ENCODE measurements at regions not wholly inside any gene's neighbourhood (a gene's known extent, or its start where the extent isn't known, plus 50 kb on each side); places are given as distances from the start of the nearest gene placed in this dataset.

DNA sequence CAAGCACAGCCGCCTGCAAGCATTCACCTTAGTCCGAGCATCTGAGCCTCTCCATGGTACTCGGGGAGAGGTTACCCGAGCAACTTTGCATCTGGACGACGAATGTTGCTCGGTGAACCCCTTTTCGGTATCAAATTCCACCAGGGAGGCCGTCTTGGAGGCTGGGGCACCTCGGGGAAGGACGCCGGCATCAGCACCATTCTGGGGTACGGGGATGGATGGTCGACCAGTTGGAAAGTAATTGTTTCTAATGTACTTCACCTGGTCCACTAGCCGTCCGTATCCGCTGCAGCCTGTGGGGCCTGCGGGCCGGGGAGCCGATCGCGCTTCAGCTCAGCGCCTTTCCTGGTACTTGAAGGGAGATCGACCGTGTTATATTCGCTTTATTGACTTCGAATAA lies 161.7 kb upstream of the RTL1 start:
- no peak for DNase-seq (ENCODE audit: low read depth)

DNA sequence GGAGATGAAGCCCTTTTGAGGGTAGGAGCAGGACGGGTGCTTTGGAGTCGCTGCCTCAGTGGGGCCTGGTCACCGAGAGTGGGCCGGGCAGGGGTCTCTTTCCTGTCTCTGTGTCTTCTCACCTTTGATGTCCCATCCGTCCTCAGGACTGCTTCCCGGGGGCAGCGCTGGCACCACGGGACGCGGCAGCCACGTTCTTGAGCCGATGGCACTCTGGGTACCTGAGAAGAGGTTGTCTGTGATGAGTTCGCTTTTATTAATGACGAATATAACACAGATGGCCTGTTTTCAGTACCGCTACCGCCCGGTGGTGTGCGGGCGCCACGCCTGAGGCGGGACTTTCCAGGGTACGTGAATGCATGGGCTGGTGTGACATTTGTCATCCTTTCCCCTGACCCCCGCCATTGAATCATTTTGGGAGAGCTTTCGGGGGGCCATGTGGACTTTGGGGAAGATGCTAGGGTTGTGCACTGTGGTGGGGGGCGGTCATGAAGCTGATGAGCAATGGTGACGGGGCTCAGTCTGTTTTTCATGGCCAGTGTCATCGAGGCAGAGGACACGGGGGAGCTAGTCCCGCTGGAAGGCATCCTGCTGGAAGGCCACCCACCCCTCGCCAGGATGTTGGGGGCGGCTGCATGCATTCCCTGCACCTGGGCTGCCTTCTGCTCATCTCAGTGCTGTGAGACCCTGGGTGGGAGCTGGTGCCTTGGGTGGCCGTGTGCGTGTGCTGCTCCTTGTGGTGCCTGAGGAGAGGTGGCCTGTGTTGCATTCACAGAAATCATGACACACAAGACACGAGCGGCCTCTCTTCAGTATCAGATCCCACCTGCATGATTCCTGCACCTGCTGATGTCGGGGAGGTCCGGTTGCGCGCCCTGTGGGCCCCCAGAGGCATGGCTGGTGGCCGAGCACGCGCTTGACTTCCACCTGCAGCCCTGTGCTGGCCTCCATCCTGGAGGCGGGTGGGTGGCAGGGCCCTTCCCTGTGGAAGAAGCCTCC lies 162.5 kb upstream of the RTL1 start:
- DNase-seq (ENCODE audit: low read depth) = no peak

DNA sequence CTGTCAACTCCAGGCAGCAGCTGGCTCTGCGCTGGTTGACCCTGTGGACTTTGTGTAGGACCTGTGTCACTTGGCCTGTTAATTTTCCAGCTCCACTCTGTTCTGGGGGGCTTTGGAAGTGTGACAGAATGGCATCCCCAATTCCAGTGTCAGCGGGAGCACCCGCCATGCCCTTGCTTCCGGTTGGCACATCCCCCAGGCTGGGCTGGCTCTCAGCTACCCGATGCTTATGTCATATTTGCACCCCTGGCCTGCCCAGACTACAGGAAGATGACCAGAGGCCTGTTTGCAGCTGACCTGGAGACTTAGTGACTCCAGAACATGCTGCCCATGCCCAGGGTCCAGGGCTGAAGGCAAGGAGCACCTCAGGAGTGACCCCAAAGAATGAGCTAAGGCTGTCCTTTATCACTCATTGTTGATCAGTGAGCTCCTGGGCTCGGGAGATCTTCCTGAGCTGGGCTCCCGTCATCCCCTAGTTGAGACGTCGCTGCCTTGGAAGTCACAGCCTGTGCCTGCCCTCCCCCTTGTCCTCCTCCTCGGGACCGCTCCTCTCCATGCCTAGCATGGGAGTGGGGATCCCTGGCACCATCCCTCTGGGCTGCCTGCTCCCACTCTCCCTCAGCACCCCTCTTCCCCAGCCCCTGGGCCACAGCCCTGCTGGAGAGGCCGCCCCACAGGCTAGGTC lies 163.4 kb upstream of the RTL1 start:
- no peak for DNase-seq (ENCODE audit: low read depth)

DNA sequence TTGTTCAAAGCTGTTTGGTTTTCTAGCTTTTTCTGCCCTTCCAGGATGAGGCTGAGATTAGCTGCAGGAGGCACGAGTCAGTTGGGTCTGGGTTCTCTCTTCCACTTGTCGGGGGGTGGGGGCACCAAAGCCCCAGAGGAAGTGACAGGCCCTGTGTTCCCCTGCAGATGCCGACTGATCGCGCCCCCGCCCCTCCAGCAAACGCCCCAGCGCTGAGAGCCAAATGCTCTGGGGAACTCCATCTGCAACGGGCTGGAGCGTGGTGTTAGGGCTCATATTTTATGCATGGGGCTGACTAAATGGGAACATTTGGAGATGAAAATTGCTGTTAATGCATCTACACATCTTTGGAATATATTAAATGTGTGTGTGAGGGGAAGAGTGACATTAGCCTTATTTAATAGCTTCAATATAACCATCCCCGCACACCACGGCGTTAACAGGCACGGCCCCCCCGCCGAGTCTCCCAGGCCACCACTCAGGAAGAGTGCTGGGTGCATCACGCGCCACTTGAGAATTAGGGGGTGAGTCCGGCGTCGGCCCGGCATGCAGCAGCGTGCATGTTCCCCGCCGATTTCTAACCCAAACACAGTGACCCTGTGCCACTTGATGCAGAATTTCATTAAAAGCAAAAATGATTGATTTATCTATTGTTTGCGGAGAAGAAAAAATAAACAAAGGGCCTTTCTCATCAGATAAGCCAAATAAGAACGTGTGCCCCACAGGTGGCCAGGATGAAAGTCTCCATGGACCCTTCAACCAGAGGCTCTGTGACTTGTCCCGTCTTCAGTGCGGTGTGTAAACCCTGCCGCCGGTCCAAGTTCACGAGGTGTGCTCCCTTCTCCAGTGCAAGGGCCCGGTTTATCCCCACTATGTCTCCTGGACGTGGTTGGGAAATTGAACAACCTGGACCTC lies 165.0 kb upstream of the RTL1 start:
- no peak for DNase-seq (ENCODE audit: low read depth)

DNA sequence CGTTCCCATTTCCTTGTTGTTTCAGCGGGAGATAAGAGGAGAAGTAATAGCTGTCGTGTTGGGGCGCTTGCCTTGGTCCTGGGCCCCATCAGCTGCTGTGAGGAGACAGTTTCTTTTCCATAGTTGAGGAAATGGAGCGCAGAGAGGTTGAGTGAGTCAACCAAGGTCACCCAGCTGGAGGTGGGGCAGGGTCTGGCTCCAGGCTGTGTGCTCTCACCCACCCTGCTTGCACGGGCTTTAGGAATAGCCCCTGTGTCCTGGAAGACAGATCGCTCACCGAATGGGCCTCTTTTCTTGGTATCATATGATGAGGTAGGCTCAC lies 165.7 kb upstream of the RTL1 start:
- no peak for DNase-seq (ENCODE audit: low read depth)

DNA sequence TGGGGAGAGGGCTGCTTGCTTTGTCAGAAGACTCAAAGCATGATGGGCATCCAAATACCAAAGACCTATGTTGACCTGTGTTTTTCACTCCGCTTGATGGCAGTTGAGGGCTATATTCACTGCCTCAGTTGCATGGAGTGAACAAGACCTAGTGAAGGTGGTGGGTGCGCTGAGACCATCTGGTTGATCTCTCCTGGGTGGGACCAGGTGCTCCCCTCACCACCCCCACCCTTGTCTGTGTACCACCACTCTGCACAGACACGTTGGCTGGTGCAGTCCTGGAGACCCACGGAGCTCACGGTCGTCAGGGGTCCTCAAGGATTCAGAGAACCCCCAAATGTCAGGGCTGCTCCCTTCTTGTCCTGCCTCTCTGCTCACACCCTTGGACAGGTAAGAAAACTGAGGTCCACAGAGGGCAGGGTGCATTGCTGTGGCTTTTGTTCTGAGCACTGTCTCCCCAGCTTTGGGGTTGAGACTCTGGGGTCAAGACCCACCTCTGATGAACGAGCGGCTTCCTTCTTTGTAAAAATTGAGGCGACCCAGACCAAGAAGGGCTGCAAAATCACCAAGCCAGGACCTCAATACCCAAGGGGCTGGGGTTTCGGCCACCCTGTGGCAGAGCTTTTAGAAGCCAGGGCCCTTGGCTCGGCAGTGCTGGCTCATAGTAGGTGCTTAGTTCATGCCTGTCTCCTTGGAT lies 166.3 kb upstream of the RTL1 start:
- DNase-seq (ENCODE audit: low read depth) = no peak

DNA sequence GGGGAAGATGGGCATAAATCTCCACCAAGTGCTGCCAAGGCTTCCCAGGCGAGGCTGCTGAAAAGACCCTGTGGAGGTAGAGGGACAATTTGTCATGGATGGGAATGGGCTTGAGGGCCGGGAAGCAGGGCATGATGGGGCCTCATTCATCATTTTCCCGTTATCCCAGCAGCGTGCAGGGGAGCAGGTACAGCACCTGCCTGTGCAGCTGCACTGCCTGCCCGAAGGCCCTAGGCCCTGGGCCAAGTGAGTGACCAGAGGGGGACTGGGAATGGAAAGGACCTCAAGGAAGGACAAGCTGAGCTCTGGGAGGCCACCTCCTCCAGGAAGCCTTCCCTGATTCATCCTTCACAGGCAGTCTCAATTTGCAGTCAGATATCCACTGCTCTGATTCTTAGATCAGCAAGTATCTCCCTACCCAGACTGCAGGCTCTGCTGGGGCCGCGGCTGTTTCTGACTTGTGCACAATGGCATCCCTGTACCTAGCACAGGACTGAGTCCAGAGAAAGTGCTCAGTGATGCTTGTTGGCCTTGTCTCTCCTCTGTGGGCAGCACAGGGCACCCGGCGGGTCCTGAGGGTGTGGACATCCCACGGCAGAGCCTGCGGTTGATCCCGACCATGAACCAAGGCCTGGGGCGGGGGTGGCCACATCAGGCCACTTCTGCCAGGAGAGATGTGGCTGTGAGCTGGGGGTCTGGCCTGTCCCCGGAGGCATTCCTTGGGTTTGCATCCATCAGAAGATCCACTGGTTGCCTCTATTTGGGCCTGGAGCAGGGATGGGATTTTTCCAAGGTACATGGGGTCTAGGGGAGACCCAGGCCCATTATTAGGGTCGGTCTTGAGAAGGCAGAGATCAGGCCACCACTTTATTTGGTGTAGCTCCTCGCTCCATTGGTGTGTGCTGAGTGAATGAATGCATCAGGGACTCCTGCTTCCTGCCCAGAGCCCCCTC lies 167.3 kb upstream of the RTL1 start:
- DNase-seq (ENCODE audit: low read depth) = no peak

DNA sequence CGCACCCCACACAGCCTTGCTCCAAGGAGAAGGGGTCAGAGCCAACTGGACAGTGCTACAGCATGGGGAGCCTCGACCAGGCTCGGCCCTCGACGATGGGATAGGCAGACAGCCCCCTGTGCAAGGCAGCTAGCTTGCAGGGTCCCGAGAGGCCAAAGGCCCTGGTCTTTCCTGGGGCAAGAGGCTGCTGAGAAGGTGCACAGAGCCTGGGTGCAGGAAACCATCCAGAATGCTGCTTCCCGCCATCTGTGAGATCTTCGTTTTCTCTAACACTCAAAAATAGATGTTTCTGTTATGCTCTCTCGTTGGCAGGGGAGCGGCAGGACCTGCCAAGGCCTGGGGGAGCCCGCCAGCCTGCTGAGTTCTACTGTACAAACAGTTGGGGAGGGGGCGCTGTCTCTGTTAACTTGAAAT lies 168.0 kb upstream of the RTL1 start:
- no peak for DNase-seq (ENCODE audit: low read depth)

DNA sequence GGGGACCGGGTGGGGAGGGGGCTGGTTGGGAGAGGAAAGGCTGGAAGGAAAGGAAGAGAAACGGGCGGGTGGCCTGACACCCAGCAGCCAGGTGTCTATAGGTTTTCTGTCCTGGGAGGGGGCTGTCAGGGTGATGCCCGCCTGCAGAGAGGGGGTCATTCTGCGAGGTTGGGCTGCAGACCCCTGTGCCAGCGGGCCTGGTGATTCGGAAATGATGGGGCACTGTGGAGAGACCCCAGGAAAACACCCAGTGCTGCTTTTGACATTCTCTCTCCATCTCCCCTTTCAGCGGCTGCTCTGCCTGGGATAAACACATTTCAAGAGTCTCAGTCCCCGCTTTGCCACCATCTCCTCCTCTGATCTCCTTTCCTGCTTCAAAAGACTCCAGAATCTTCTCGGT lies 168.5 kb upstream of the RTL1 start:
- no peak for DNase-seq (ENCODE audit: low read depth)

DNA sequence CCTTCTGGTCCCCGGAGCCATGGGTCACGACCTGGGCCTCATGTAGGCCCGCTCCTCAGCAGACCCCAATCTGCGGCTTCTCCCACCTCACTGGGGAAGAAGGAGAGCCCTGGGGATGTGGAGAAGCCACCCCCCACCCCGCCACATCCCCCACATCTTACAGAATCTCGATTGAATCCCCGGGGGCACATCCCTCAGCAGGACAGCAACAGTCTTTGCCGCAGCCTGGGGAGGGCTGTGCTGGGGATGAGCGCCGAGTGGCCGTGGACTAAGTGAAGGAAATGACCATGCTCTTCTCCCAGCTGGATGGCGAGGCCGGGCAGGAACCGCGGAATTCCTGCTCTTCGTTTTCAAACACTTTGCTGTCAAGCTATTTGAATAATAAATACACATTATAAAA lies 169.0 kb upstream of the RTL1 start:
- no peak for DNase-seq (ENCODE audit: low read depth)

DNA sequence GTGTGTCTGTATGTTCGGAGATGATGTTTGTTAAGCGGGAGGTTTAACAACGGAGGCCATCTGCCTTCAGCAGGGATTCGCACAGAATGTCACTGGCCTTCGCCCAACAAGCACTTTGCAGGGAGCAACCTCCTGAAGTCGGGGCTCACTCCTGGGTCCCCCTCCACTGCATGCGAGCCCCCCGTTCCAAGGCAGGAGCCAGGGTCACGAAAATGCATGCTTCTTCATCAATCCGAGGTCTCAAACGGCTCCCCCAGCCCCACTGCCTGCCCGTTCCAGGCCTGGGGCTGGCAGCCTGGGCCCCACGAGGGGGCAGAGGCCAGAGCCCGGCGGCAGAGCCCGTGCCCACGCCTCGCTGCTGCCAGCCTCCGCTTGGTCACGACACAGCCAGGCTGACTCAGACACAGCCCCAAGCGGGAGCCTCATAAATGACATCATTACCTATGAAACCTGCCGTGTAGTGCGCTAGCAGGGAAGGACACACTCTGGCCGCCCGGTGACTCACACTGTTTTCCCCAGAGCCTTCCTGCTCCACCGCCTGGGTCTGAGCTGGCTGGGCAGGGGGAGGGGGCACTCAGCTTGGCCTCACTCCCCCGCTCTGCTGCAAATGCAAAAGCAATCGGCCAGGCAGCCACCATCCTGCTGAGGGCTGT lies 169.5 kb upstream of the RTL1 start:
- peak; percentile 76 for DNase-seq (ENCODE audit: low read depth)

DNA sequence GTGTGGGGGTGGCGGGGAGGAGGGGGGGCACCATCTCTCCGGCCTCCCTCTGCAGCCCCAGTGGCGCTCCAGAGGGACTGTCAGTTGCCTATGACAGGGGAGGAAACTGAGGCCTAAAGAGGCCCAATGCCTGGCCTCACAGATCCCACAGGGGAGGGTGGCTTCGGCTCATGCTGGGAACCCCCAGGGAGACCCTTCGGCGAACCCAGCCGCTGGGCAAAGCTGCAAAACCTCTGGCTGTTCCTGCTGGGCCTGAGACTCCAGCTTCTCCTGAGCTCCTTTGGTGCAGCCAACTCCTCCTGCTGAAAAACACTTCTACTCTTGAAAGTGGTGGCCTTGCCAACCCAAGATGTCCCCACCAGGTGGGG lies 170.1 kb upstream of the RTL1 start:
- DNase-seq (ENCODE audit: low read depth) = no peak

DNA sequence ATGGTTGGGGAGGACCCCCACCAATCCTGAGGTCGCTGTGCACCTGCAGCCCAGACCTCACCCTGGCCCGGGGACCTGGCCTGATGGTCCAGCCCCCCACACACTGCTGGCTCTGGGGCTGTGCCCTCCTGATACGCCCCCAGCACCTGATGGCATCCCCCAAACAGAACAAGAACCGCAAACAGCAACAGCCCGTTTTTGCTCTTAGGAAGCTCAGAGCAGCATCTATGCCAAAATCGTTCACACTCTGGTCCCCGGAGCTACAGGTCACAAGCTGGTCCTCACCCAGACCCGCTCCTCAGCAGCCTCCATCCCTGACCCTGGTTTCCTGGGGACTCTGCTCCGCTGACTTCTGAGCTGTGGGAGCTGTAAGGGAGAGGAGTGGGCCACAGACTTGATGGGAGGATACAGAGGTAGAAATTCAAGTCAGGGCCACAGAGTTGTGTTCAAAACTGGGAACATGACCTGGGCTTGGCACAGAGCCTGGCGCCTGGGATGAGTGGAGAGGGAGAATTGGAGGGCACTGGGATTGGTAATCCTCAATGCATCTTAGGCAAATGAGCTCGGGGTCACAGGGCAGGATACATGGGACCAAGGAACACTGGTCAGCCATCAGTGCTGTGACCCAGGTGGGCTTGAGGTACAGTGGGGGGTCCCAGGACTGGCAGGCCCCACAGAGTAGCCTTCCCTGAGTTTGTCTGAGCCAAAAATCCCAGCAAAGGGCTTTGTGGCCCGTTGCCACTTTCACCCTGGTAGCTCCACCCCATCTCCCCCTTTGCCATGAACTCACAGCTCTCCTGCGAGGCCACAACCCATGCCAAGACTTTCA lies 170.9 kb upstream of the RTL1 start:
- no peak for DNase-seq (ENCODE audit: low read depth)

DNA sequence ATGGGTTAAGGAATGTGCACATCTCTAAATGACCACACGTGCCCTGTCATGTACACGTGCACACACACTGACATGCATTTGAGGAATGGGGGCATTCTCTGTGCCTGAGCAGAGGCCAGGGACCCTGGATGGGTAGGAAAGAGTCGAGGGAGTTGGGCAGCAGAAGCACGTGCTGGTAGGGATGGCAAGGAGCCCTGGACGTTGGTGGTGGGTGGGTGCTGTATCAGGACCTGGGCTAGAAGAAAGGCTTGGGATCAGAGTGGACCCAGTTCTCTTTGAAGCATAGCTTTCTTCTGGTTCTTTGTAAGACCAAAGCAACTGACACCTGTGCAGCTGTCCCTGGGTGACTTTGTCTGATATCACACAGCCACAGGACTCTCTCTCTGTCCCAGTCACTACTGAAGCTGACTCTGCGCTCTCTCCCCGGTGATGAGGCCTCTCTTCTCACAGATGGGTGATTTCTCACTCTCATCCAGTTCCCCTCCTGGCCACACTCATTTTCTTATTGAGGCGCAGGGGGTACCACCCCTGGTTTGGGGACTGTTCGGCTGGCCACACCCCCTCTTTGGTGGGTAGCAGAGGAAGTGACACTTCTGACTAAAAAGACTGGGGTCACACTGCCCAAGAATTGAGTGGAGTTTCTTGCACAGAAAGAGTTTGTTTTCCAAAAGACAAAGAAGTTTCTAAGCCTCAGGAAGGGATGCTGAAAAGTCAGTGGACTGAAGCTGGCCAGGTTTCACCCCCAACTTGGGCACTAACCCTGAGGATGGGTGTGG lies 171.7 kb upstream of the RTL1 start:
- no peak for DNase-seq (ENCODE audit: low read depth)

DNA sequence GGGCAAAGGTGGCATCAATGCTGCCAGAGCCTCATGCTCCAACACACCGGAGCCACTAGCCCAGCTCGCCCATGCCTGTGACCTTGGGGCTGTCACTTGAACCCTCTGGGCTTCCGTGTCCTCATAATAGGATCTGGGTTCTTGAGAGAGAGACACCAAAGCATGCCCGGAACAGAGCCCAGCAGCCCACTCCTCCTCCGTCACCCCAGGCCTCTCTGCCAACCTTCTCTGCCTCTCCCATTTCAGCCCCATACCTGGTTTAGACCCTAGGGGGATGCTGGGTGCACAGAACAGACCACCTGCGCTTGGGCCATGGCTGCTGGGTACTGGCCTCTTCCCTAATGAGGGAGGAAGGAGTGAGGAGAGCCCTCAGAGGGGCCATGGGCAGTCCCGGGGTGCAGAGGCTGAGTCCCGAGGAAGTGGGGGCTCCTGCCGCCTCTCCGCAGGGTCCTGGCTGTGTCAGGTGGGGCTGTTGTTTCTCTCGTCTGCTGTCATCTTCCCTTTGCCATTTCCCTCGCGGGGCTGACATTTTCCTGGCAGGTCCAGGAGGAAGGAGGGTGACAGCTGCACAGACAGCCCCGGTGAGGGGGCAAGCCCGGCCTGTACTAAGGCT lies 172.4 kb upstream of the RTL1 start:
- no peak for DNase-seq (ENCODE audit: low read depth)

DNA sequence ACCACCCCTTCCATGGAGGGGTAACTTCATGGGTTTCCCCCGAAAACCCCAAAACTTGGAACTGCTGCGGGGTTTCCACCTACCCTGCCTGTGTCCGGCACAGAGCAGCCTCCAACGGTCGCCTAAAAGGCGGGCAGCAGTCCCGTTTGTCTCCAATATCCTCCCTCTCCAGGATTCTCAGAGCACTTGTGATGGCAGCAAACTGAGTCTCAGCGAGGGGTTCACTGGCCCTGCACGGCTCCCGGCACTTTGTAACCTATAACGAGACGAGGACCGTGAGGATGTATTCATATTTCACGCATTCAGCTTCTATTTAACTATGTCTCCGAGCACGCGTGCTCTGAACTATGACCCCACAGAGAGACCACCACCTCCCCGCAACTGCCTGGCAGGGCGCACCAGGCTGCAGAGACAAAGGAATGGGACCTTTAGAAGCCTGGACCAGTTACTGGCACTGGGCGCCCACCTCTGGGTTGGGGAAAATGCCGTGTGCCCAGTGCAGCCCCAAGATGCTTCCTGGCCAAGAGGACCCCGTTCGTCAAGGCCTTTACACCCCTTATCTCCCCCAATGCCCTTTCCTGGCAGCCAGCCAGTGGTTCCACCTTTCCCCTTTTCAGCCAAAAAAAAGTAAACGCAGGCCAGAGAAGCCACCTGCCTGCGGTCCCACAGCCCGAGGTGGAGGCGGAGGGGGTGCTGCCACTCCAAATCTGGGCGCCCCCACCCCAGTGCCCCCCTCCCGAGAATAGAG lies 173.1 kb upstream of the RTL1 start:
- DNase-seq (ENCODE audit: low read depth) = no peak
